GM12864 (cell line): ENCODE measurements at regions not wholly inside any gene's neighbourhood (a gene's known extent, or its start where the extent isn't known, plus 50 kb on each side); places are given as distances from the start of the nearest gene placed in this dataset.

Experiments used
- DNase-seq: peaks from one replicate; pipeline ENCODE4 v3.0.0-alpha.2; 2011; ENCODE audit warnings: low read depth
- H3K4me3 ChIP-seq: 2 replicates; pipeline ENCODE4 v1.5.1; 2011; ENCODE audit warnings: mild to moderate bottlenecking, low read depth, low read length, control low read depth
- CTCF ChIP-seq: IDR thresholded peaks from 2 replicates; pipeline ENCODE4 v1.5.1; 2011; ENCODE audit warnings: low read depth, mild to moderate bottlenecking, moderate library complexity, low read length, control low read depth, inconsistent platforms; ENCODE audit errors: missing control alignments

- no peak for DNase-seq
- no peak overlapping the region for H3K4me3 ChIP-seq
- TF ChIP-seq CTCF: no peak
Observed at GRCh38 chr20:52565614-52566013, 374.0 kb upstream of the ZFP64 start.

- DNase-seq: no peak
- no peak overlapping the region for H3K4me3 ChIP-seq
- no peak for TF ChIP-seq CTCF
Observed at GRCh38 chr20:52564594-52564993, 373.0 kb upstream of the ZFP64 start.

DNA sequence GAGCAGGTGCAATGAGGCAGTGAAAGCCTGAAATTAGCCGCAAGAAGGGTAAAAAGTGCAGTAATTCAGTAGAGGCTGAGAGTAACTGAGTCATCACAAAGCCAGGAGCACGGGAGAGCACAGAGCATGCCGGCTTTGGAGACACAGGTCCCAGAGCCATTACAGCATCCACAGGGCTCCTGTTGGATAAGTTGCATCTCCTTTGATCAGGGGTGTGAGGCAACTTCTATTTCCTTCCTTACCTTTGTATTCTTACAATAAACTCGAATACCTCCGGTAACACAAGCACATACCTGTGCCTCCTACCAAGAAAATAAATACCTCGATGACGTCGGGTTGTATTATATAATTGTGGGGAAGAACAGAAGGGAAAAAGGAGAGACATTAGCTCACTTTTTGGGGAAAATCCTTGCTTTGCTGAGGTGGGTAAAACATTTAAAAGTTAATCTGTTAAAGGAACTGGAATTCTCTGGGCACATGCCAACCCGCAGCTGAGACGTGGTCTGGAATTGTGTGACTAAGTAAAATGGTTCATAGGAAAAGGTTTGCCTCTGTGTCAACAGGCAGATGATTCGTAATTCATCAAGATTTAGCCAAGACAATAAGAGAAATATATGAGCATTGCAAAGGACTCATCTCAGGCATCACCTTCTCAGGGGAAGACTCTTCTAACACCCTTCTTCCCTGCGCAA lies 360.7 kb upstream of the ZFP64 start:
- TF ChIP-seq CTCF: no peak
- DNase-seq: no peak
- no peak overlapping the region for H3K4me3 ChIP-seq

- H3K4me3 ChIP-seq: no peak overlapping the region
- DNase-seq: no peak
- TF ChIP-seq CTCF: no peak
Observed at GRCh38 chr20:52542131-52542530, 350.6 kb upstream of the ZFP64 start.

GRCh38 chr20:52540509-52540908 lies 348.9 kb upstream of the ZFP64 start:
- no peak for TF ChIP-seq CTCF

GRCh38 chr20:52539891-52540290 lies 348.3 kb upstream of the ZFP64 start:
- no peak overlapping the region for H3K4me3 ChIP-seq
- no peak for DNase-seq
- peak; percentile 5 for TF ChIP-seq CTCF

More at GRCh38 chr20:52540509-52540908, 348.9 kb upstream of the ZFP64 start:
- H3K4me3 ChIP-seq: no peak overlapping the region
- no peak for DNase-seq

DNA sequence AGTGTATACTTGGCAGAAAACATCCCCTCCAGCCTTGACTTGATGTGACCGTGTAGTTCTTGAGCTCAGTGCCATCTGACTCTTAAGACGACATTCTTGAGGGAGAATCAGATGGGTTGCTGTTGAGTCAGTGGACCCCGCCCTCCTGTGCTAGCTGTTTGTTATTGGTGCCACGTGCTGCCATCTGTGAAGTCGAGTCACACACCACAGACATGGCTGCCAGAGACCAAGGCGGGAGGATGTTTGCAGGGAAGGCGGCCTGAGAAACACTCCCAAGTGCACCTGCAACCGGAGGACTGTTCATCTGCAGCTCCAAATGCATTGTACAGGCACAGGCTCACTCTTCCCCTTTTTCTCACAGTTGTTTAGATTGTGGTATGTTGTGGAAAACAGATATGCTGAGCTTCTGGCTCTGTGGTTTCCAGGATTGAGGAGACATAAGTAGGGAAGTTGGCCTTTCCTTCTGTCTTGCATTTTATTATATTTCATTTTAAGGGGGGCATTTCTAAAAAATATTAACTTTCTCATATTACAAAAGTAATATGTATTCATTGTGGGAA lies 345.3 kb upstream of the ZFP64 start:
- no peak overlapping the region for H3K4me3 ChIP-seq
- DNase-seq: no peak
- no peak for TF ChIP-seq CTCF
